Neuronal stem cell (in vitro differentiated cells): ENCODE measurements at regions not wholly inside any gene's neighbourhood (a gene's known extent, or its start where the extent isn't known, plus 50 kb on each side); places are given as distances from the start of the nearest gene placed in this dataset.

Source experiments
- DNase-seq: peaks from one replicate; pipeline ENCODE4 v3.0.0-alpha.2; 2013; ENCODE audit warnings: low spot score
- H2AFZ ChIP-seq: one replicate; pipeline ENCODE4 v1.6.1; 2013; ENCODE audit warnings: mild to moderate bottlenecking, low read length, inconsistent platforms
- H2AK5ac ChIP-seq: 2 replicates; pipeline ENCODE4 v1.6.1; 2013; ENCODE audit warnings: low read depth, mild to moderate bottlenecking, inconsistent platforms, low read length, moderate library complexity, mixed read lengths
- H2BK120ac ChIP-seq: 2 replicates; pipeline ENCODE4 v1.6.1; 2013; ENCODE audit warnings: low read depth, mild to moderate bottlenecking, inconsistent platforms, low read length, moderate library complexity, mixed read lengths
- H2BK12ac ChIP-seq: one replicate; pipeline ENCODE4 v1.6.1; 2013; ENCODE audit warnings: low read length, inconsistent platforms
- H2BK15ac ChIP-seq: 2 replicates; pipeline ENCODE4 v1.6.1; 2013; ENCODE audit warnings: mild to moderate bottlenecking, low read length, inconsistent platforms, mixed read lengths
- H2BK5ac ChIP-seq: one replicate; pipeline ENCODE4 v1.6.1; 2013; ENCODE audit warnings: inconsistent platforms, mild to moderate bottlenecking, low read length, moderate library complexity
- H3K14ac ChIP-seq: one replicate; pipeline ENCODE4 v1.6.1; 2013; ENCODE audit warnings: low read length, inconsistent platforms
- H3K18ac ChIP-seq: 2 replicates; pipeline ENCODE4 v1.6.1; 2013; ENCODE audit warnings: low read length, inconsistent platforms
- H3K23ac ChIP-seq: 2 replicates; pipeline ENCODE4 v1.6.1; 2013; ENCODE audit warnings: low read depth, mild to moderate bottlenecking, mixed read lengths, low read length, inconsistent platforms; ENCODE audit not compliant: poor library complexity
- H3K27ac ChIP-seq: replicated peaks from 3 replicates; pipeline ENCODE4 v1.5.1; 2013; ENCODE audit warnings: low read length, inconsistent platforms
- H3K27me3 ChIP-seq, 3 experiments: 2 replicates each; pipeline ENCODE4 v1.6.1; 2013; ENCODE audit warnings: low read length in 3 of 3, mild to moderate bottlenecking in 2 of 3, inconsistent platforms in 1 of 3, low read depth in 1 of 3, mixed read lengths in 1 of 3, moderate library complexity in 1 of 3; ENCODE audit not compliant: control insufficient read depth in 3 of 3, insufficient read depth in 3 of 3
- H3K36me3 ChIP-seq, 2 donors: replicated peaks in 1 of 2; 2 replicates each; pipeline ENCODE4 v1.6.1; 2013; ENCODE audit warnings: low read length in 2 of 2; ENCODE audit not compliant: control insufficient read depth in 2 of 2, insufficient read depth in 2 of 2
- H3K4ac ChIP-seq: 2 replicates; pipeline ENCODE4 v1.6.1; 2013; ENCODE audit warnings: inconsistent platforms, mild to moderate bottlenecking, low read length, moderate library complexity
- H3K4me1 ChIP-seq, 2 donors: 1 replicate in 1 of 2; 2 replicates in 1 of 2; pipeline ENCODE4 v1.6.1; 2013; ENCODE audit warnings: low read length in 2 of 2, low read depth in 1 of 2; ENCODE audit not compliant: control insufficient read depth in 2 of 2, insufficient read depth in 1 of 2
- H3K4me2 ChIP-seq: one replicate; pipeline ENCODE4 v1.6.1; 2013; ENCODE audit warnings: mild to moderate bottlenecking, low read length, inconsistent platforms; ENCODE audit not compliant: insufficient read depth, poor library complexity, severe bottlenecking
- H3K4me3 ChIP-seq, 2 donors: 2 replicates each; pipeline ENCODE4 v1.5.1; 2013; ENCODE audit warnings: low read length in 2 of 2, mild to moderate bottlenecking in 2 of 2, inconsistent platforms in 1 of 2, moderate library complexity in 1 of 2
- H3K79me1 ChIP-seq: one replicate; pipeline ENCODE4 v1.6.1; 2013; ENCODE audit warnings: low read depth, mild to moderate bottlenecking, inconsistent platforms, low read length, moderate library complexity
- H3K9ac ChIP-seq: one replicate; pipeline ENCODE4 v1.6.1; 2013; ENCODE audit warnings: mild to moderate bottlenecking, low read depth, low read length, inconsistent platforms; ENCODE audit not compliant: poor library complexity
- H3K9me3 ChIP-seq, 2 donors: replicated peaks in 1 of 2; 2 replicates each; pipeline versions ENCODE3 to v1.6.1; 2013; ENCODE audit warnings: low read length in 2 of 2, mild to moderate bottlenecking in 2 of 2, inconsistent platforms in 1 of 2, low read depth in 1 of 2, mixed read lengths in 1 of 2, moderate library complexity in 1 of 2; ENCODE audit not compliant: control insufficient read depth in 2 of 2, insufficient read depth in 1 of 2
- H4K8ac ChIP-seq: one replicate; pipeline ENCODE4 v1.6.1; 2013; ENCODE audit warnings: low read depth, mild to moderate bottlenecking, inconsistent platforms, low read length, moderate library complexity
- H4K91ac ChIP-seq: one replicate; pipeline ENCODE4 v1.6.1; 2013; ENCODE audit warnings: low read length, low read depth, mild to moderate bottlenecking, inconsistent platforms; ENCODE audit not compliant: poor library complexity
- WGBS, 2 donors: extraction: QIAGEN DNeasy Blood & Tissue Kit; methylation state at CpG; one replicate each; pipeline ENCODE4 v1.1.7; 2013; ENCODE audit warnings: missing lambda C conversion rate in 2 of 2, mixed read lengths in 1 of 2; ENCODE audit not compliant: insufficient read length in 2 of 2, insufficient replicate concordance in 1 of 2; ENCODE audit errors: extremely low coverage in 2 of 2; 5-methylcytosine and 5-hydroxymethylcytosine counted together

GRCh38 chr2:49801898-49802450 is 647.7 kb upstream of the FSHR start:
- no CpG with 5 or more reads among the region's 2 CpGs for WGBS, 2 donors
- H2AK5ac ChIP-seq, result no peak overlapping the region
- H3K9ac ChIP-seq, result no peak overlapping the region
- no peak overlapping the region for H3K27ac ChIP-seq
- no peak overlapping the region for H4K8ac ChIP-seq
- no peak overlapping the region for H2BK15ac ChIP-seq
- no peak overlapping the region for H3K14ac ChIP-seq
- H3K18ac ChIP-seq, result no peak overlapping the region
- no peaks in the 10 kb centered on the region for H3K79me1 ChIP-seq
- H3K23ac ChIP-seq, result no peak overlapping the region
- no peak overlapping the region for H2BK12ac ChIP-seq
- no peak overlapping the region for H2AFZ ChIP-seq
- no peaks in the 10 kb centered on the region for H3K4me1 ChIP-seq
- DNase-seq, result no peak
- H3K4me3 ChIP-seq, result no peak overlapping the region
- H3K4me2 ChIP-seq, result no peak overlapping the region
- H3K36me3 ChIP-seq, result no peaks in the 10 kb centered on the region
- H3K9me3 ChIP-seq, result peaks cover 0 to 32% of the 10 kb centered on the region in 2 donors
- no peak overlapping the region for H2BK120ac ChIP-seq
- H3K27me3 ChIP-seq, result no peaks in the 10 kb centered on the region
- H4K91ac ChIP-seq, result no peak overlapping the region
- no peak overlapping the region for H3K4ac ChIP-seq
- no peak overlapping the region for H2BK5ac ChIP-seq

GRCh38 chr2:49798570-49798969 is 644.3 kb upstream of the FSHR start:
- no peak overlapping the region for H4K8ac ChIP-seq
- H3K4ac ChIP-seq, result no peak overlapping the region
- H3K4me2 ChIP-seq, result no peak overlapping the region
- peaks cover 0 to 23% of the 10 kb centered on the region in 2 donors for H3K9me3 ChIP-seq
- H2BK120ac ChIP-seq, result no peak overlapping the region
- H3K18ac ChIP-seq, result no peak overlapping the region
- no peak overlapping the region for H3K9ac ChIP-seq
- H3K36me3 ChIP-seq, result no peaks in the 10 kb centered on the region
- H3K4me1 ChIP-seq, result peaks cover 0 to 3% of the 10 kb centered on the region in 2 donors
- H3K79me1 ChIP-seq, result no peaks in the 10 kb centered on the region
- H2BK5ac ChIP-seq, result no peak overlapping the region
- H2BK12ac ChIP-seq, result no peak overlapping the region
- no peak overlapping the region for H3K4me3 ChIP-seq
- H2BK15ac ChIP-seq, result no peak overlapping the region
- no peak overlapping the region for H3K27ac ChIP-seq
- no peaks in the 10 kb centered on the region for H3K27me3 ChIP-seq
- no peak for DNase-seq
- no peak overlapping the region for H2AK5ac ChIP-seq
- H2AFZ ChIP-seq, result no peak overlapping the region
- no peak overlapping the region for H3K14ac ChIP-seq
- no peak overlapping the region for H4K91ac ChIP-seq
- no peak overlapping the region for H3K23ac ChIP-seq

GRCh38 chr2:49796266-49796665 is 642.0 kb upstream of the FSHR start:
- Histone ChIP-seq H3K4me3 (no peak overlapping the region), H3K4me2 (no peak overlapping the region), H2BK120ac (no peak overlapping the region), H4K91ac (no peak overlapping the region), H3K27ac (no peak overlapping the region), H2BK15ac (no peak overlapping the region), H2BK12ac (no peak overlapping the region), H3K9me3 (peaks cover 0 to 6% of the 10 kb centered on the region in 2 donors), H2AK5ac (no peak overlapping the region), H3K18ac (no peak overlapping the region), H2BK5ac (no peak overlapping the region), H3K23ac (no peak overlapping the region), H3K4me1 (peaks cover 0 to 3% of the 10 kb centered on the region in 2 donors), H2AFZ (peak overlapping the region; percentile 70), H3K27me3 (no peaks in the 10 kb centered on the region), H3K9ac (no peak overlapping the region), H3K4ac (no peak overlapping the region), H4K8ac (no peak overlapping the region), H3K79me1 (no peaks in the 10 kb centered on the region), H3K14ac (no peak overlapping the region), H3K36me3 (no peaks in the 10 kb centered on the region)
- no peak for DNase-seq
- no CpG with 5 or more reads among the region's 3 CpGs for WGBS, 2 donors

- no peak overlapping the region for H3K23ac ChIP-seq
Observed at GRCh38 chr2:49794396-49794795, 640.1 kb upstream of the FSHR start.

More at GRCh38 chr2:49794396-49794795, 640.1 kb upstream of the FSHR start:
- H4K91ac ChIP-seq, result no peak overlapping the region
- H3K27me3 ChIP-seq, result no peaks in the 10 kb centered on the region
- DNase-seq, result no peak
- WGBS, 2 donors, result no CpG with 5 or more reads among the region's 2 CpGs
- H3K9ac ChIP-seq, result no peak overlapping the region
- H3K4me1 ChIP-seq, result peaks cover 0 to 3% of the 10 kb centered on the region in 2 donors
- no peak overlapping the region for H3K4me3 ChIP-seq
- H2BK12ac ChIP-seq, result no peak overlapping the region
- H2AK5ac ChIP-seq, result no peak overlapping the region
- no peak overlapping the region for H2BK120ac ChIP-seq
- no peak overlapping the region for H3K4ac ChIP-seq
- H3K36me3 ChIP-seq, result no peaks in the 10 kb centered on the region
- no peak overlapping the region for H3K18ac ChIP-seq
- no peak overlapping the region for H2AFZ ChIP-seq
- no peak overlapping the region for H3K14ac ChIP-seq
- H3K9me3 ChIP-seq, result peaks cover 0 to 2% of the 10 kb centered on the region in 2 donors
- no peak overlapping the region for H4K8ac ChIP-seq
- no peak overlapping the region for H2BK5ac ChIP-seq
- no peaks in the 10 kb centered on the region for H3K79me1 ChIP-seq
- H3K4me2 ChIP-seq, result no peak overlapping the region
- no peak overlapping the region for H2BK15ac ChIP-seq
- no peak overlapping the region for H3K27ac ChIP-seq
